GM10847 (cell line): ENCODE measurements at regions not wholly inside any gene's neighbourhood (a gene's known extent, or its start where the extent isn't known, plus 50 kb on each side); places are given as distances from the start of the nearest gene placed in this dataset.

Experiments
- POLR2A ChIP-seq: IDR thresholded peaks from 2 replicates; pipeline ENCODE4 v1.6.1; 2011; ENCODE audit not compliant: insufficient read length; ENCODE audit errors: extremely low read depth

DNA sequence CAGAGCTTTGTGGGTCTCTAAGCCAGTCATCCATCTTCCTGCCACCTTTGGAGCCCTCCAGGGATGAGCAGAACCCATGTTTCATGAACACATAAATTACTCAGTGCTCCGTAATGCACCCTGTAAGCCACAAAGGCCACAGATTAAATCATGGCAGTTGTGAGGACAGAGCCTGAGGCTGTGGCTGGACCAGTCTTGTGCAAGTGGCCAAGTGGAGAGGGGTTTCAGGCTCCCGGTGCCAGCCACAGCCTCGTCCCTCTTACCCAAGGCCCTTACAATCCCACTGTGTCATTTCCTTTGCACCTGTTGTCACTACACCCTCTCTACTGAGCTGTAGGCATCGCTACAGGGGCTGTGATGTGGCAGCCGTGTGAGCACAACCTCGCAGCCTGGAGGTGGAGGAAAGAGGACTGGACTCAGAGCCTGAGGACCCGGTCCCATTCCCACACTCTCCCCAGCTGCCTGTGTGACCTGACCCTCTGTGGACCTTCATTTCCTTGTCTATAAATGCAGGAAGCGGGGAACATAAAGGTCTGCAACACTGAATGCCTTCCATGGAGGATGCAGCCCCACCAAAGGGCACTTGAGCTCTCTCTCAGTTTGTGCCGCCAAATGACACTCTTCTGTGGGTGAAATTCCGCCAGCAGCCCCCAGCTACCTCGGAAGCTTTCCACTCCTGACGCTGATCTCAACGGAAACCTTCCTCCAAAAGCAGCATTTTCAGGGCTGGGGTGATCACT is 792.0 kb downstream of the UQCRFS1 start:
- no peak for TF ChIP-seq POLR2A

DNA sequence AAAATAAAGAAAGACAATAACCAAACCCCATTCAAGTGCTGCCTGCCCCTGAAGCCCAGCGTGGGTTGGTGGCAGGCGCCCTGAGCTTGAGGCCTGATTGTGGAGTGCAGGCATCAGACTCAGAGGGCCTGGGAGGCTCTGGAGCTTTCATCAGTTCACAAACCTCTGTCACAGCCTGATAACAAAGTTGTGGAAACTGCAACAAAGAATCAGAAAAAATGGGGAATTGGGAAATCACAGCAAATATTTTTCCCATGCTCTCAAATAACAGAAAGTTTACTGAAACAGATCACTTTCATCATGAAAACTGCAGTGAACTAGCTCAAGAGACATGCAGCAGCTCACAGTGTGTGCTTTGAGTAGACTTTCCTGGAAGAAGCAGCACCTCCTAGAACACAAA is 793.6 kb downstream of the UQCRFS1 start:
- TF ChIP-seq POLR2A: no peak

DNA sequence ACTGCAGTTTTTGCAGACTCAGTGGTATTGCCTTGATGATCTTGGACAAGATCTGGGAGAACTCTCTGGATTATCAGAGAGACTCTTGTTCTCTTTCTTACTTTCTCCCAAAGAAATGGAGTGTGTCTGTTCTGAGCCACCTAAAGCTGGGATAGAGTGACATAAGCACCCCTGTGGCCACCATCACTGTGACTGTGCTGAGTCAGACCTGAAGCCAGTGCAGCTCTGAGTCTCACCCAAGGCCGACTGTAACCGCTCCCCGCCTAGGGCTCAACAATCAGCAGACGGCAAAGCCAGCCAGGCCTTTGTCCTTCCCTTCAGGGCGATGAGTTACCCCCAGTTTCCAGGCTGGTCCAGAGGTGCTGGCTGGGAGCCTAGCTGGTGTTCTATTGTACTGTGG is 795.6 kb downstream of the UQCRFS1 start:
- TF ChIP-seq POLR2A: no peak

DNA sequence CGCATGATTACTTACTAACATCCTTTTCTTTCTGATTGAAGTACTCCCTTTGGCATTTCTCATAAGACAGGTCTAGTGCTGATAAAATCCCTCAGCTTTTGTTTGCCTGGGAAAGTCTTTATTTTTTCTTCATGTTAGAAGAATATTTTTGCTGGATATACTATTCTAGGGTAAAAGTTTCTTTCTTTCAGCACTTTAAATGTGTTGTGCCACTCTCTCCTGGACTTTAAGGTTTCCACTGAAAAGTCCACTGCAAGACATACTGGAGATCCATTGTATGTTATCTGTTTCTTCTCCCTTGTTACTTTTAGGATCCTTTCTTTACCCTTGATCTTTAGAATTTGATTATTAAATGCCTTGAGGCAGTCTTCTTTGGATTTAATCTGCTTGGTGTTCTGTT is 796.7 kb downstream of the UQCRFS1 start:
- no peak for TF ChIP-seq POLR2A

DNA sequence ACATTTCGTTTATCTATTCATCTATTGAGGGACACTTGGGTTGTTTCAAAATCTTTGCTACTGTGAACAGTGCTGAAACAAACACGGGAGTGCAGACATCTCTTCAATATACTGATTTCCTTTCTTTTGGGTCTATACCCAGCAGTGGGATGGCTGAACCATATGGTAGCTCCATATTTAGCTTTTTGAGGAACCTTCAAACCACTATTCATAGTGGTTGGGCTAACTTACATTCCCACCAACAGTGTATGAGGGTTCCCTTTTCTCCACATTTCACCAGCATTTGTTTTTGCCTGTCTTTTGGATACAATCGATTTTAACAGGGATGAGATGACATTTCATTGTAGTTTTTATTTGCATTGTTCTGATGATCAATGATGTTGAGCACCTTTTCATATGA is 798.2 kb downstream of the UQCRFS1 start:
- no peak for TF ChIP-seq POLR2A

DNA sequence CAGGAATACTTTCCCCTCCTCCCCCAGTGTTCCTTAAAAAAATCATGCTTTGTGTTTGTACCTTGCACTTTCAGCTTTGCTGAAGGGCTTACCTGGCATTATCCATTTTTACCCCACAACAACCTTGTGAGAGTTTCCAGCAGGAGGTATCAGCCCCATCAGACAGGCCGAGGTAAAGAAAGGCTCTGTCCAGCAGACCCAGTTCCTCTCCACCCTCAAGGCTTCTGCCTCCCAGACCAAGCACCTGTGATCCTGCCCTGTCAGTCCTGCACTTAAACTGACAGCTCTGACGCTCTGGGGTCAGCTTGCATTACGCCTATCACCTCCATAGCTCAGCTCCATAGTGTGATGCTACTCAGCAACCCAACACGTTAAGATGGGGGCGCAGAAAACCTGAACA is 803.1 kb downstream of the UQCRFS1 start:
- no peak for TF ChIP-seq POLR2A

DNA sequence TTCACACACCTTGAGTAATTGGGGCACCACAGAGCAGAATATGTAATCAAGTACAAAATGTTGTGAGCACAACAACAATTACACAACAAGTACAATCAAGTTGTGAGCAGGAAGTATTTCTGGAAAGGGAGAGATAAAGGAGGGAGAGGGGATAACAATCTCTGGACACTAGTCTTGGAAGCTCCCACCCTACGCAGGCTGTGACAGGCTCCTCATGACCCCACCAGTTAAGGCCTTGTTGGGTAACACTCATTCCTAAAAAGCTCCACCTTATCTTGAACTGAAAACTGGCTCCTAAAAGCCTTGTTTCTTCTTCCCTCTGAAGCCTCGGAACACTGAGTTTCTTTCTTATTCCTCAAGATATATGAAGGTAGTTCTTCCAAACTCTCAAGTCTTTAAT is 806.0 kb downstream of the UQCRFS1 start:
- no peak for TF ChIP-seq POLR2A

DNA sequence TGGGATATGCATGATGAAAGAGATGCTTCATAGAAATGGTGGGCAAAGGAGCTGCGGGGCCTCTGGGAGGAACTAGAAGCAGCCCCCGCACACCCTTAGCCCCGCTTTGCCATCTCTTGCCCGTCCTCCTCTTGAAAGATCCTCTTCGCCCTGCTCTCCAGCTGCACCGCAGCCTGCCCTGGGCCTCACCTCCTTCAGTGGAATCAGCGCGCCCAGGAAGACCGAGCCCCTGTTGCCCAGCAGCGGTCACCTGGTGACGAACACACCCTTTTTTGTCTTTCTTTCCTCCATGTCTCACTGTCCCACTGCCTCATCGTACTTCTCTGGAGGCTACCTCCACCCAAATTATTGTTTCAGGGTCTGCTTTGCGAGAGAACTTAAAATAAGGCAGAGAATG is 807.6 kb downstream of the UQCRFS1 start:
- TF ChIP-seq POLR2A: no peak

DNA sequence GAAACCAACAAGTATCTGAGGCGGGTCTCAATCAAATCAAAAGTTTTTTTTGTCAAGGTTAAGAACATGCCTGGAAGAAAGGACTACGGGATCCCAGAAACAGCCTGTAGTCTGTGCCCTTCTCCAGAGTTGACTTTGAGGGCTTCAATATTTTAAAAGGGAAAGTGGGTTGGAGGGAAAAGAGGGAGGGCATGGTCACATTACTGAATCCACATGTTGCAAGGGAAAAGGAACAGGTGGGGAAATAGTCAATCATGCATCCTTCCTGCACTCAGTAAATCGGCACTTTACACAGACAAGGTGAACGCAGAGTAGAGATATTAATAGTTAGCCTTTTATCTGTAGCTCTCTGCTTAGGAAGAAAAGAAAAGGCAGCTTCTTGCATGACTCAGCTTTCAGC is 808.5 kb downstream of the UQCRFS1 start:
- TF ChIP-seq POLR2A: no peak

DNA sequence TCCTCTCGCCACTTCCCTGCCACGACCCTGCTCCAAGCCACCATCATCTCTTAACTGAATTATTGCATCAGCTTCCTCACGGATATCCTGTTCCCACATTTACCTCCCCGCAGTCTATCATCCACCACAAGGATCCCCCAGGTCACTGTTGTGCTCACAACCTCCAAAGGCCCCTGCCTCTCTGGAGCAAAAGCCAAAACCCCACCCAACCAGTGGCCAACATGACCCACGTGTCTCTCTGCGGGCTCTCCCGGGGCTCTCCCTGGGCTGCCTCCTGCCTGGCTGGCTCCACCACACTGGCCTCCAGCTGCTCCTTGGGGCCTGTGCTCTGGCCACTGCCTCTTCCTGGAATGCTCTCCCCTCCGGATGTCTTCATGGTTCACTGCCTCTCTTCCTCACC is 809.3 kb downstream of the UQCRFS1 start:
- TF ChIP-seq POLR2A: no peak

DNA sequence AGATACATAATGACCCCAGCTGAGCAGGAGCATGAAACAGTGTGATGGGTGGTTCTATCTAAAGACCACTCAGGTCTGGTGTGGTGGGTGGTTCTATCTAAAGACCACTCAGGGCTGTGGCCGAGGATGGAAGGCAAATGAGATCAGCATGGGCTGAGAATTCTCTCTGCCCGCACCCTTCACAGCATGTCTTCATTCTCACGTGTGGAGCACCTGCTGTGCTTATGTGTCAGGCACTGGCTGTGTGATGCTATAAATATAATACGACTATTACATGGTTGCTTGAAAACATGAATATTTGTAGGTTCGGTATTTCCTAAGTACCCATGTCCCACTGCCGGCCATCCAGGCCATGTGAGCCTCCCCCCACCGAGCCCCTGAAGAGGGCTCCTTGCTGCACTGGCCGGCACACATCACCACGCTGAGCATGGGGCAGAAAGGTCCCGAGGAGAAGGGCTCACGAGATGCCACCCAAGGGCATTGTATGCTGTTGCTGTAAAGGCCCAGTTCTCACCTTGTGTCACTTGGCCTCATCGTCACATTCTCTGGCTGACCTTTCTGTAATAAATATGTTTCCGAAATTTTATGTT is 810.2 kb downstream of the UQCRFS1 start:
- no peak for TF ChIP-seq POLR2A

DNA sequence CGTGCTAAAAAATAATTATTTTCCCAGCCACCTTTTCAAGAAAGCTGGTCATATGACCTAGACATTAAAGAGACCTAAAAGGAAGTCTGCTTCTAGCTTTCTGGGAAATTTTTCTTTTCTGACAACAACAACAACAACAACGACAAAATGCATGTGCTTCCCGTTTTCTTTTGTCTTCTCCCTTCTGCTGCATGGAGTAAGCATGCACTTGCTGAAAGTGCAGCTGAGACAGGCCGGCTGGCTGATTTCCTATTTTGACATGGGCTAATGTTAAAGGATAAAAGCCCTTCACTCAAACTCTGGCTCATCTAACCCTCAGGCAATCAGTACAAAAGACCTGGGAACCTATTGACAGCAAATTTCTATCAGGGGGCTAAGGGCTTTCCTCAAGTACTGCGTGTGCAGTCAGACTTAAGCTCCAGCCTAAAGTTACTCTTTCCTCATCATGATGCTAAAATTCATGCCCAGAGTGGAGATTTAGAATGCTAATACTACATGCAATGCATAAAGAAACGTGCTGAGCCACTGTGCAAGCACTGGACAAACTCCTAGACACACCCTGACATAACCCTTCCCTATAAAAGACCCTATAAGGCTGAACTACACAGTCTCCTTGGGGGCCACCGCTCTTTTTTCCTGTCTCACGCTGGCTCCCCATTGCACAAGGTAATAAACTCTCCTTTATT is 811.1 kb downstream of the UQCRFS1 start:
- TF ChIP-seq POLR2A: no peak

DNA sequence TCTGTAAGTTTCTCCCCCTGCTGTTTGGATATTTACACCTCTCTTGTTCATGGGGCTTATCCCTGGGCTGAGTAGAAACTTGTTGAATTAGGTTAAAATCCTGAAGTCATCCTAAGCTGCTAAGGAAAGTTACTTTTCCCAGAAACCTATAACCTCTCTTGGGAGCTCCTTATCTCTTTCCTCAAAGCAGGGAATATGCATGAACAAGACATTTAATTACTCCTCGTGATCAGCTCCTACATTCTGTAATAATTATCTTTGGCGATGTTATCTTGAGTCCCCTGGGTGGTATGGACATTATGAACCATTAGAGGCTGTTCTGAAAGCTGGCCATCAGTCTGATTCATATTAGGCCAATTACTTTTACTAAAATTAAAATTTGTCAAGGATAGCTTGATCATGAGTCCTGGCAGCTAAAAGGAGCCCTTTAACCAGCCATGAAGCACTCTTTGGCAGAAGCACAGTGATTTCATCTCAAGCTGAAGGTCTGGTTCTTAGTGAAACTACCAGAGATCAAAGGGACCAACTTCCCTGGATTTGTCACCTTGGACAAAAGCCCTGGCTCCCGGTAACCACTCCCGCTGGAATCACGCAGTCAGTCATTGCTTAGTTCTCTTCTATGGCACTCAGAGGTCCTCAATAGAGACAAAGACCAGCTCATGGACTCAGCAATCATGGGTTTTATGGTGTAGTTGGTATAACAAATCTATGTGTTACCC is 811.8 kb downstream of the UQCRFS1 start:
- TF ChIP-seq POLR2A: no peak

DNA sequence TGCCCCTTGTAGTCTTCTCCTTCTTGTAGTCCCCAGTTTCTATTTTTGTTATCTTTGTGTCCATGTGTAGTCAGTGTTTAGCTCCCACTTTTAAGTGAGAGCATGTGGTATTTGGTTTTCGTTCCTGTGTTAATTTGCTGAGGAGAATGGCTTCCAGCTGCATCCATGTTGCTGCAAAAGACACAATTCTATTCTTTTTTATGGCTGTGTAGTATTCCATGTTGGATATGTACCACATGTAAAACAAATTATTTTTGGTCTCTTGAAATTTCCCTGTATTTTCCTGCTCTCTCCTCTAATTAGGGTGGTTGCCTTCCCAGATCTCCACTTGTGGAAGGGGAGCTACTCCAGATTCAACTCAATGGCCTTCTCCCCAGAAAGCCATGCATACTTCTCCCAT is 813.8 kb downstream of the UQCRFS1 start:
- TF ChIP-seq POLR2A: no peak

DNA sequence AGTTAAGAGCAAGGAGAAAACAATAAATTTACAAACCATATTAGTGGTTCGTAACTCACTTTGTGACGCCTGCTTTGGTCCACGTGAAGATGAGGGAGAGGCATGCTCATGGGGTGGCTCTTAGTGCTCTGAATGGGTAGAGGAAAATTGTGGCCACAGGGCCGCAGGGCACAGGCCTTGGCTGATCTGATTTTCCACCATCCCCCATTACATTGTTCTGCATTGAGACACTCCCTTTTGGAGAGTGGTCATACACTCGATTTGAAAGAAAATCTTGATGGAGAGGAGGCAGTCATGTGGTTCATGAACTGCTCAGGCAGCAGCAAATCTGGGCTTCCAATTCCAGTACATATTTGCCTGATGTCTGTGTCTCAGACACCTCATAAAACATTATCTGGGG is 815.2 kb downstream of the UQCRFS1 start:
- TF ChIP-seq POLR2A: no peak

DNA sequence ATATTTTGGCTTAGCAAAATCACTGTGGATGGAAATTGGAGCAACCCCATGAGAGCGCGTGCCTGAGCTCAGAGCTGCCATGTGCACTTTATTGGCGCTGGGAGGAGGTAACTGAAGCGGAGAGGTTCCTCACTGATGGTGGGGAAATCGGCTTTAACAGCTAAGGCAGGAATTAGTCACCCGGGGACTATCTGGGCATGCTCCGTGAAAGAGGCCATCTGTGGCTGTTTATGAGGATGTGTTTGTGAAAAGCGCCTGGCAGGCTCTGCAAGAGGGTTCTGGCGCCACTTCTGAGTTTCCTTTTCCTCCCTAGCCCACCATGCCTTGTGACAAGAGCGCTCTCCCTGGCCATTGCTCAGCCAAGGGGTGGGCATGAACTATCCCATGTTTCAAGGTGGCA is 815.6 kb downstream of the UQCRFS1 start:
- TF ChIP-seq POLR2A: no peak
